ENCODE measurements at regions not wholly inside any gene's neighbourhood (a gene's known extent, or its start where the extent isn't known, plus 50 kb on each side); places are given as distances from the start of the nearest gene placed in this dataset.
"Not testable (repeated sequence)": the region's sequence is repeated elsewhere in the genome, so short reads cannot be mapped to it uniquely, and the experiment has no call there.

DNA sequence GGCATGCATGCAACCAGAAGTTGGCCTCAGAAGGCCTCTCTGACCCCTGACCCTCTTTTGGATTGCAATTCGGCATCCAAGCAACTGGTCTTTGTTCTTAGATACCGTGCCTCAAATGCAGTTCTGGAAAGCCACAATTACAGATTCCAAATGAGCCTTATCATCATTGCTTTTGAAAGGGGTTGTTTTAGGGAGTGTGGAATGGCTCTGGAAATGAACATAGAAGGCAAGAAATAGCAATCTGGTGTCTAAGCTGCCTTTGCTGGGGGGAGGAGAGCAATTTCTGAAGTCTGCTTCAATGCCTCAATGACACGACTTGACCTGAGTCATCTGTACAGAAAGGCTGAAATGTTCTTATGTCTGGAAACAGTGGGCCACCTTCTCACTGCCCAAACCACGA, 250.1 kb downstream of the NUAK1 start:
- DNase-seq (ENCODE audit: low read depth), result no peak

DNA sequence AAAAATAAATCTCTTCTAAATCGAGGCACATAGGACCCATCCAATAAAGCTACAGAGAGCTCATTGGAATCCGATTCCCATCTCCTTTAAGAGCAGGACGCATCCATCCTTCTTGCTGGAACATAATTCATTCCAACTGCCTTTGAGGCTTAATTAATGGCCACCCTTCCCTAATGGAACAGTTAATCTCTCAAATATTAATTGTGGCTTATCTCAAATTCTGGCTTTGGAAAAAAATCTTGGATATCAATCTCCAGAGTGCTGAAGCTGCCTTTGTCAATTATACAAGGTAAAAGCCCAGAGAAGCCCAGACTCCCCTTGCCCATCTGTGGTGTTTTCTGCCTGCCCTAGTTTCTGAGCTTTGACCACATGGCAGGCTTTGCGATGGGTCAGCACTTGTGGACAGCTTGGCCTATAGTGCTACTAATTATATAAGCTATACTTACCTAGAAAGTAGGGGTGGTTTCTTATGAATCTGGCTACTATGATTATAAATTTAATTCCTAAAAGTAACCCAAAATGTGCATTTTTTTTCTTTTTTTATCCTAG, 246.3 kb downstream of the NUAK1 start:
- DNase-seq (ENCODE audit: low read depth), result no peak

DNA sequence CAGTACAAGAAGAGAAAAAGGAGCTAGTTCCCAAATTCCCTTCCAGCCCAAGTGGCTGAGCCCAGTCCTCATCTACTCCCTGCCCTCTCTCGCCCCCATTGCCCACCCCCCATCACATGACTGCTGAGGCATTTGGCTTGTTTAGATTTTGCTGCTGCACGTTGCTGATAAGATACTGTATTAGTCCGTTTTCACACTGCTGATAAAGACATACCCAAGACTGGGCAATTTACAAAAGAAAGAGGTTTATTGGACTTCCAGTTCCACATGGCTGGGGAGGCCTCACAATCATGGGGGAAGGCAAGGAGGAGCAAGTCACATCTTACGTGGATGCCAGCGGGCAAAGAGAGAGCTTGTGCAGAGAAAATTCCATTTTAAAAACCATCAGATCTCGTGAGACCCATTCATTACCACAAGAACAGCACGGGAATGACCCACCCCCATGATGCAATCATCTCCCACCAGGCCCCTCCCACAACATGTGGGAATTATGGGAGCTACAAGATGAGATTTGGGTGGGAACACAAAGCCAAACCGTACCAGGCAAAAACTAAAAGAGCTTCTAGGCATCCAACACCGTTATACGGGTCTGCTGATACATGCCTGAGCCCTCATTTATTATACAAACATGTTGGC, 243.4 kb downstream of the NUAK1 start:
- not testable (repeated sequence) for DNase-seq (ENCODE audit: low read depth)

DNA sequence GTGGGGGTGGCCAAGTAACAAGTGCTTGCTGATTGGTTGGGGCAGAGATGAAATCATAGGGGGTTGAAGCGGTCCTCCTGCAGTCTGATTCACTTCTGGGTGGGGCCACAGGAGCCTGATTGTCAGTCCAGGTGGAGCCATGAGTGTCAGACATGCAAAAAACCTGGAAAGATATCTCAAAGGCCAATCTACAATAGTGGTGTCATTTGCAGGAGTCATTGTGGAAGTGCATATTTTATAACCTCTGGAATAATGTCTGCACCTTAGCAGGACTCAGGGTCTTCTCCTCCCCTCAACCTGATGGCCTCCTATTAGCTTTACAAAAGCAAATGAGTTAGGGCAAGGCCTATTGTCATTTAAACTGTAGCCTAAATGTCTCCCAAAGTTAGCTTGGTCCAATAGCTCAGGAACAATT, 241.4 kb downstream of the NUAK1 start:
- no peak for DNase-seq (ENCODE audit: low read depth)

DNA sequence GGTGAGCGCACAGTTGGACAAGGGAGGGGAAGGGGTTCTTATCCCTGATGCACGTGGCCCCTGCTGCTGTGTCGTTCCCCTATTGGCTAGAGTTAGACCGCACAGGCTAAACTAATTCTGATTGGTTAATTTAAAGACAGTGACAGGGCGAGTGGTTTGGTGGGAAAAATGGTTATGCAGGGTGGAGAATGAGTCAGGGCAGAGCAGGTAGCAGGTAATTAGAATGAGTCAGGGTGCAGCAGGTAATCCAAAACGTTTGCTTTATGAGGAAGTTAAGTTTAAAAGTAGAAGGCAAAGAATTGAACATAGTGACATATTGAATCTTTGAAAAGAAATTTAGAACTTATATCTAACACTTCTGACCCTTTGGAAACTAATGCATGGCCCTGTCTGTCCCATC, 240.5 kb downstream of the NUAK1 start:
- not testable (repeated sequence) for DNase-seq (ENCODE audit: low read depth)

DNA sequence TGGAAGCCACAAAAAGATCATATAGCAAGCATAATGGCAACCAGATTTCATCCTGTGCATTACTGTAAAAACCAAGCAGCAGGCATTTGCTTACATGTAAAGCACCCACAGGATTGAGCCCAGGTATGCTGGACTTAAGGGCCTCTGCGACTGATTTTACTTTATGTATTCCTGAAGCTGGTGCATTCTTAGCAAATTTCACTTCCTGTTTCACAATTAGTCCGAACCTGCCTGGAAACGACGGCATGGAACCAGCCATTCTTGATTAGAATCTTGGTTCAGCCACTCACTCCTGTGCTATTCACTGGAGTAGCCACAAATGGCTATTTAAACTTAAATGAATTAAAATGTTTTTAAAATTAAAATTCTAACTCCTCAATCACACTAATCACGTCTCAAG, 239.2 kb downstream of the NUAK1 start:
- no peak for DNase-seq (ENCODE audit: low read depth)

DNA sequence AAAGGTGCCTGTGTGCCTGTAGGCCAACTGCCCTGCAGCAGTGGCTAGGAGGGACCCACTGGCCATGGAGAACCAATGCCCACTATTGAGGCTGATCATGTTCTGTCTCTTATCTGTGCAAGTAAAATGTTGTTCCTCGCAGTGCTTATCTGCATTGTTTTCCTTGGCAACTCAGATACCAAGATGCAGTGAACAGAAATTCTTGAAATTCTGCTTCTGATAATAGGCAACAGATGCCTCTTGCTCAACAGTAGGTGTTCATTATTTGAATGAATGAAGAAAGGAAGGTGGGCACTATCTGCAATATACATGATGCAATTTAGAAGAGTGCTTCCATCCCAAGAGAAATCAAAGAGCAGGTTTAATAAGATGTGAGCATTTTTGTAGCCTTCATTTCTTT, 232.2 kb downstream of the NUAK1 start:
- DNase-seq (ENCODE audit: low read depth), result no peak

DNA sequence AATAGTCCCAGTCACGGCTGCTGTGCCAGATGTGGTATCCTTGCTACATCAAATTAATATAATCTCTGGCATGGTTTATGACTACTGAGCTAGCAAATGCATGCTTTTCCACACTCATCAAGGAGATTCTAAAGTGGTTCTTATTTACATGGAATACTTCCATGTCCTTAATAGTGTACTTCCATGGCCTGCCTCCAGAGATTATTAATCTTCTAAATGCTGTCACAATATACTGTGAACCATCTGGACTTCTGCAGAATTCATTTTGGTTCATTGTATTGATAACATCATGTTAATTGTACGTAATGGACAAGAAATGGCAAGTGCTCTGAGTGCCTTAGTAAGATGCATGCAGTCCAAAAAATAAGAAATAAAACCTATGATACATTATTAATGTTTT, 230.8 kb downstream of the NUAK1 start:
- DNase-seq (ENCODE audit: low read depth), result no peak

DNA sequence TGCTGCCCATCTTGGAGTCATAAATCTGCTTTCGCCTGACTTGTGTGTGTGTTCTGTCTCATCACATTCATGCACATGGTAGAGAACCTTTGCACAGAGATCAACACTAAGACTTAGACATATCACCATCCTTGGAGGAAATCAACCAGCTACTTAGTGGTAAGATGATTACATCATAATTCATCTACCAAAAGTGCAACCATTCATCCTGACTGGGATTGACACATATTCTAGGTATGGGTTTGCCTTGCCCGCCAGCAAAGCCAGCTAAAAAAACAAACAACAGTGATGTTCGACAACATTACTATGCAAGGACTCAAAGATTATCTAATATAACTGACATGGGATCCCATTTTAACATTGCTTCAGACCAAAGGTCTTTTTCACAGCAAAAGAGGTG, 228.7 kb downstream of the NUAK1 start:
- DNase-seq (ENCODE audit: low read depth), result no peak

DNA sequence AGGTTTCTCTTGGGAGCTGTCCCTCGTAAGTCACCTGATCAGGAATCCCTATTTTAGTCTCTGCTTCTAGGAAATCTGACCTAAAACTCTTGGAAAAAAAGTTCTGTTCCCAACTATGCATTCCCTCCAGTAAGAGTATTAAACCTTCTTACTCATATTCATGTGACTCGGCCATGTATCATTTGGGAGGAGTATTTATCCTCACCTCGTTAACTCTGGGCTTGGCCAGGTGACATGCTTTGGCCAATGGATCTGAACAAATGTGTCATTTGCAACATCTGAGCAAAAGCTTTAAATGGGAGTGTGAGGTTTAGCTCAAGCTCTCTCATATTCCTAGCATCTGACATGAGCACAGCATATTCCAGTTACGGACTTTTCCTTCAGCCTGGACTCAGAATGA, 226.8 kb downstream of the NUAK1 start:
- no peak for DNase-seq (ENCODE audit: low read depth)

DNA sequence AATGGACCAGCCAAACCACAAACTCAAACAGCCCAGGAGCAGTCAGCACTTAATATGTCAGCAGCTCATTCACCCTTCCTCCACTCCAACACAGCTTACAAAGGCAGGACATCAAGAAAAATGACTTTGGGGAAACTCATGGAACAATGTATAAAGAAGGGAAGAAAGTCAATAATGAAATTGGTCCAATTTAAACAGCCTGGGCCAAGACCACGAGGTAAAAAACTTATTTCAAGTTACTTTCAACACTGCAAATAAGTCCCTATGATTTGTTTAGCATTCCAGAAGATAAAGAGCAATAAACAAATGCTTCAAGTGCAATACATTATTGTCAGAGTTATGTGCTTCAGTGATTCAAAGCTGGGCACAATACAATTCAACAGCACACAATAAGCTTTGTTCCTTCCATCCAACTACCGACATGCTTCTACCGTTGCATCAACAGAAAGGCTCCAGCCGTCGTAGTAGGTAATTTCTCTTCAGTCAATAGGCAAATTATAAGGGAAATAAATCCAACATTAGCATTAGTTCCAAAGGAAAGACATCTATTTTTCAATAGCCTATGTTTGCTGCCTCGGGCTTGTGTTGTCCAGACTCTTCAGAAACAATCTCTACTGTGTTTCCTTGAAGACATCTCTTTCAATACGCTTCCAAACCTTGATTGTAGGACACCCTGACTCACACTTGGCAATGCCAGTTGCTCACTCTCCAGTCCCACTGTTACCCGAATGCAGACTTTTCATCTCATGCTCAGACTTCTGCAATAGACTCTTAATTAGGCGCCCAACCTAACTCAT, 225.7 kb downstream of the NUAK1 start:
- DNase-seq (ENCODE audit: low read depth), result no peak

DNA sequence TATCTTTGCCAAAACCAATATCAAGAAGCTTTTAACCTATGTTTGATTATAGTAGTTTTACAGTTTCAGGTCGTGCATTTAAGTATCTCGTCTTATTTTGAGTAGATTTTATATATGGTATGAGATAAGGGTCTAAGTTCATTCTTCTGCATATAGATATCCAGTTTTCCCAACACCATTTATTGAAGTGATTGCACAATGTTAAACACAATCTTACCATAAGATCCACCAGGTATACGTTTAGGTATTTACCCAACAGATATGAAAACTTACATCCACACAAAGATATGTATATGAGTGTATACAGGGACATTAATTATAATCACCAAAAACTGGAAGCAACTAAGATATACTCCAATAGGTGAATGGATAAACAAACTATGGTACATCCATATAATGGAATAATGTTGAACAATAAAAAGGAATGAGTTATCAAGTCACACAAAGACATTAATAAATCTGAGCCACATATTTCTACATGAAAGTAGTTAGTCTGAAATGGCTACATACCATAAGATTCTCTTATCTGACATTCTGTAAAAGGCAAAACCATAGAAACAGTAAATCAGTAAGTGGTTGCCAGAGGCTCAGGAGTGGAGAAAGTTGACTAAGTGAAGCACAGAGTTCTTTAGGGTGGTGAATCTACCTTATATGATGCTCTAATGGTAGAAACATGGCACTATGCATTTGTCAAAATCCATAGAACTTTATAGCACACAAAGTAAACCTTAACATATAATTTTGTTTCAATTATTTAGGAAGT, 222.6 kb downstream of the NUAK1 start:
- DNase-seq (ENCODE audit: low read depth), result no peak

DNA sequence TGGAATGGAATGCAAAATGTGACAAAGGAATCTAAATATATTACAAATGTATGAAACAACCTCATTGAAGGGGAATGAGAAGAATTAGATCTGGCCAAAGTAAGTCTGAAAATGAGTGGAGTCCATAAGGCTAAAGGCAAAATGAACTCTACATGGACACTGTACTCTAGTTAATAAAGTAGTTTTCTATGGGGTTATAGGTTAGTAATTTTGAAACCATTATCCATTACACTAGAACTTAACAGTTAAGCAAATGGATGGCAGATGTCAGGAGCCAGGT, 222.1 kb downstream of the NUAK1 start:
- no peak for DNase-seq (ENCODE audit: low read depth)

DNA sequence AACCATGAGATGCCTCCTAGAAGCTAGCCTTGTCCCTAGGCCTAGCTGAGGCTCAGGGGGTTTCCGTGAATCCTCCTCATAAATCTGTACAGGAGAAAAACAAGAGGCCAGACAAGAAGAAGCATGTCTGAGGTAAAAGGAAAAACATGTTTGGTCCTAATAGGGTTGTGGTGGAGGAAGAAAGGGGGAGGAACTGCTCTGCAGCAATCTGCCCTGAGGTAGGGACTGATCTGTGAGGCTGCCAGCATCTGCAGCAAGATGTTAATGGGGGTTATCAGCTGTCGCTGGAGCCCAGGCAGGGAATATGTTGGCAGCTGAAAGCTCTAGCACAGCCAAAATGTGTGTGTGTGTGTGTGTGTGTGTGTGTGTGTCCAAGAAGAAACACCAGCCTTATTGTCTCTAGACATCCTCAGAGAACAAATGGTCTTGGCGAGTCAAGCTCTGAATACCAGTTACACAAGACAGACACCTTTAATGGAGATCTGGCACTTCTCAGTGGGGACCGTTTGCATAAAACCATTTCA, 218.5 kb downstream of the NUAK1 start:
- DNase-seq (ENCODE audit: low read depth), result no peak

DNA sequence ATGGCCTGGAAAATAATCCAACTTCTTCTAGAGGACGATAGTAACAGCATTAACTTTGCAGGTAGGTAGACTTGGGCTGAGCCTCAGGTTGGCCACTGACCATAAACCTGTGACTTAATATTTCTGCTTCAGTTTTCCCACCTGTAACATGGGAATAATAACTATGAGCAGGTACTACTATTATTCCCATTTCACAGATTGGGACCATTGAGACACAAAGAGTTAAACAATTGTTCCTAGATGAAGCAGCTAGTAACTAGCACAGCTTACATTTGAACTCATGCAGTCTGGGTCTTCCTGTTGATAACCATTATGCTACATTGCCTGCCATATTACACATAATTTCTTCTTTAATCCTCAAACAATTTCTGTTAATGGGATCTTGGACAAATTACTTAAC, 217.7 kb downstream of the NUAK1 start:
- DNase-seq (ENCODE audit: low read depth), result no peak

DNA sequence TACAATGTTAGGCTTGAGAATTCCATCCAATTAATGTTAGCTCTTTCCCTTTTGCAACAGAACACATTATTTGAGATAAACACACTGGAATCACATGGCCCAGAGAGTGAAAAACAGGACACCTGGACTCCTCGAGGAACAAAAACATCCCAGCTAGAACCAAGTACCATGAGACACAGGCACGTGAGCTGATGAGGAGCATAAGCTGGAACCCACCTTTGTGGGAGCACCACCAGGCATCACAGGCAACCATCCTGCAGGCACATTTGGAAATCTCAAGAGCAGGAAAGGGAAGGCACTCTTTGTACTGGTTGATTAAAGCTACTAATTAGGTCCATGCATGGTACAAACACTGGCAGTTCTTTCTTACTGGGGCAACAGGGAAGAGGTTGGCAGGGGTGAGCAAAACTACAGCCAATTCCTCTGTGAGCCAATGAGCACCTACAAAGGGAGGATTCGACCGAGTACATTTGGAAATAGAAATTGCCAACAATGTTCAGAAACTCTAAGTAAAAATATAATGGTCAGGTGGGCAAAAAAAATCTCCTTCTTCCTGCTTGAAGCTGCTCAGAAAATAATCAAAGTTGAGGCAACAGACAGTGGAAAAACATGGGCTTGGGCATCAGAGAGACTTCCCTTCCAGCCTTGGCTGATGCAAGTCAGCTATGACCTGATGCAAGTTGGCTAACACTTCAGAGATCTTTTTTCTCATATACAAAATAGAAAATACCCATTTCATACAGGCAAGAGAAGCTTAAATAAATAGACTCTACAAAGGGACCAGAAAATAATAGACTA, 216.7 kb downstream of the NUAK1 start:
- no peak for DNase-seq (ENCODE audit: low read depth)

DNA sequence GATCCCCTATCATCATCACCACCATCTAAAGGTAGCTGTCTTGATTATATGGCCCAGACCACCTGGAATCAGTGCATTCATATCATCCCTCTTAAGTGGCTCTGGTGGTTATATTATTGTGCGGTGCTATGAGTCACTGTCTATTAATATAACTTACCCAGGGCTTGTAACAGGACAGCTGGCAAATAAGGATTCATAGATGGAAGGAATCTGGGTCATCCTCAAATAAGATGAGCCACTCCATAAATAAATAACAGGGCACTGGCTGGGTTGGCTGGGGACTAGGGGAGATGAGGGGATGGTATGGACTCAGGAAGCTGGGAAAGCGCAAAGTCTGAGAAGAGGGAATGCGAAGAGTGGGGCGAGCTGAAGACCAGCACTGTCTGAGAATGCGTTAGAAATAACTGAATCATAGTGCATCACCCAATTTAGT, 216.1 kb downstream of the NUAK1 start:
- DNase-seq (ENCODE audit: low read depth), result no peak

DNA sequence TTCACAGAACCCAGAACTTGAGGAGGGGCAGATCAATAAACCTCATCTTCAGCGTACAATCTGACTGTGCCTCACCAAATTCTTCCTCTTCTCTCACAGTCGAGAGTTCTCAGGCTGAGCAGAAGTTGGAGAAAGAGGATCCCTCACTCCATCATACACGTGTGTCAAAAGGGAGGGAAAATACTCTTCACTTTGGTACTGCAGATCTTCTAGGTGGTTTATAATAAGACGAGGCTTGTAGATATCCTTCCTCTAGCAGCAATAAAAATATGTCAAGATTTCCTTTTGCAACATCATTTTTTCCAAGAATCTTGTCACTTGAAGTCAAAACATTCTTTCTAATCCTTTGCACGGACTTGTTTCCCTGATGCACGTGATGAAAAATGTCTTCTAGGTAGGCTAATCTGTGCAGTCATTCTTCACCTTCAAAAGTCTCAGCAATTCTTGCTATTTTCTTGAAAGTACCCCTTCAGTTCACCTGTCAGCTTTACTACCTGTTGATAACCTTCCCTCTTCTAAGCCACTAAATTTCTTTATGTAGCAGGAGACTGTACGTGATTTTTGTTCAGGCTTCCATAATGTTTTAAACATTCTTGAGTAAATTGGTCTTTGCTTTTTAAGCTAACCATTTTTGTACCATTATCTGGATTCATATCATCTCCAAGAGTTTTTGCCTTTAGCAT, 214.1 kb downstream of the NUAK1 start:
- no peak for DNase-seq (ENCODE audit: low read depth)

DNA sequence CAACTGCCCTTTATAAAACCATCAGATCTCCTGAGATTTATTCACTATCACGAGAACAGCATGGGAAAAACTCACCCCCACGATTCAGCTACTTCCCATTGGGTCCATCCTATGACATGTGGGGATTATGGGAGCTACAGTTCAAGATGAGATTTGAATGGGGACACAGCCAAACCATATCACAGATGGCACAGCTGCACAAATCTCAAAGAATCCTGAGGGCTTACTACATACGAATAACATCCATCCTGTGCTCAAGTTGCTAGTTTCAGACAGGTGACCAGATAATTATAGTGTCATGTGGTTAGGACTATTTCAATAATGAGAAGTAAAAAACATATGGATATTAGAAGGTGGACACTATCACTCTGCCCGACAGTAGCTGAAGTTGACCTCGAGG, 211.2 kb downstream of the NUAK1 start:
- DNase-seq (ENCODE audit: low read depth), result no peak

DNA sequence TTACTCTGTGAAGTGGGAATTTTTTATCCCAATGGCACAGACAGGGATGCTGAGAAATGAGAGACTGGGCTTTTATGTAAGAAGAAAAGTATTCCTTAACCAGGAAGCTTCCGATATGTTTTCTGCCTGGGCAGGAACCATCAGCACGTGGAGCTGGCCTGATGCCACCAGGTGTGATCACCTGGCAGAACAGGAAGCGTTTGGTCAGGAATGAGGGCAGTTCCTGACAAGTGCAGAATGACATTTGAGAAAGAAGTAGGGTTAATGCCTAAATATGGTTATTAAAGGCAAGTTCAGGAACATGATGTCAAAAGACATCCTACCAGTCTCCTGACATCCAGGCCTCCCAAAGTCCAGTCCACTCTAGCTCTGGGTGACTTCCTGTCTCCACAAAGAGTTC, 210.3 kb downstream of the NUAK1 start:
- DNase-seq (ENCODE audit: low read depth), result no peak

DNA sequence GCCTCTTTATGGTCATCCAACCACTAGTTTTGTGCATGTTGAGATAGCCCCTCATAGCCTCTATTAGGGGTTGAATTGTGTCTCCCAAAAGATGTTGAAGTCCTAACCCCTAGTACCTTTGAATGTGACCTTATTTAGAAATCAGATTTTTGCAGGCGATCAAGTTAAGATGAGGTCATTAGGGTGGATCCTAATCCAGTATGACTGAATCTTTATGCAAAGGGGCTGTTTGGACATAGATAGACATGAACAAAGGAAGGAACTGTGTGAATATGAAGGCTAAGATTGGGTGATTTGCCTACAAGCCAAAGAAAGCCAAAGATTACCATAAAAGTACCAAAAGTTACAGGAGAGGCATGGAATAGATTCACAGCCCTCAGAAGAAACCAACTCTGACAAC, 209.6 kb downstream of the NUAK1 start:
- DNase-seq (ENCODE audit: low read depth), result no peak

Measured in fibroblast of the conjunctiva (primary cell).